Adrenal gland (tissue), 5 donors: ENCODE measurements at regions not wholly inside any gene's neighbourhood (a gene's known extent, or its start where the extent isn't known, plus 50 kb on each side); places are given as distances from the start of the nearest gene placed in this dataset.

Experiments
- POLR2A ChIP-seq, 2 donors: fragments of 450-650 bp; IDR thresholded peaks; one replicate each; pipeline ENCODE4 v1.6.1; 2017; ENCODE audit warnings: antibody characterized with exemption in 2 of 2, mild to moderate bottlenecking in 2 of 2, moderate library complexity in 1 of 2
- TF ChIP-seq, protein P1 (sequence below), 6 experiments: fragments of 450-650 bp in 4 of 6; fragments of 200-600 bp in 2 of 6; sonication (generic) in 1 of 6; IDR thresholded peaks; 1 replicate in 5 of 6; 2 replicates in 1 of 6; pipeline versions ENCODE4 v1.5.1 to v1.8.0; 2016 to 2021; ENCODE audit warnings: antibody characterized with exemption in 6 of 6, mild to moderate bottlenecking in 2 of 6, moderate library complexity in 1 of 6
- donor health status: DM: no; HTN: no; CAD: no.

DNA sequence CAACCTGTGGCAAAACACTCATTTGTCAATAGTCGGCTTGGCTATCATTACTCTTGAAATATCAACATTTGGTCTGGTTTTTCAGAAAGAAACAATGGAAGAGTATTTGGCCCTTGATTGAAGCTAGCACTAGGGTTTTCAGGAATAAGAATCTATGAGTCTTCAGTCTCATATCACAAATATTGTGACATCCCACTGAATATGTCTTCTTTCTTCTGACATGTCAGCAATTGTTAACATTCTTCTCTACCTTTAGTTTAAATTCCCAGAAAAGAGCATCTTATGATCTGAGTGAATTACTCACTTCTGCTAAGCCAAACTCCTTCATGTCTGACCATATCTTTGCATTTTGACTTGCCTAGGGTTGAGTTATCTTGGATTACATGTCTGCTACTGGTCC lies 435.2 kb upstream of the SEMA3D start:
- TF ChIP-seq, protein P1, sequence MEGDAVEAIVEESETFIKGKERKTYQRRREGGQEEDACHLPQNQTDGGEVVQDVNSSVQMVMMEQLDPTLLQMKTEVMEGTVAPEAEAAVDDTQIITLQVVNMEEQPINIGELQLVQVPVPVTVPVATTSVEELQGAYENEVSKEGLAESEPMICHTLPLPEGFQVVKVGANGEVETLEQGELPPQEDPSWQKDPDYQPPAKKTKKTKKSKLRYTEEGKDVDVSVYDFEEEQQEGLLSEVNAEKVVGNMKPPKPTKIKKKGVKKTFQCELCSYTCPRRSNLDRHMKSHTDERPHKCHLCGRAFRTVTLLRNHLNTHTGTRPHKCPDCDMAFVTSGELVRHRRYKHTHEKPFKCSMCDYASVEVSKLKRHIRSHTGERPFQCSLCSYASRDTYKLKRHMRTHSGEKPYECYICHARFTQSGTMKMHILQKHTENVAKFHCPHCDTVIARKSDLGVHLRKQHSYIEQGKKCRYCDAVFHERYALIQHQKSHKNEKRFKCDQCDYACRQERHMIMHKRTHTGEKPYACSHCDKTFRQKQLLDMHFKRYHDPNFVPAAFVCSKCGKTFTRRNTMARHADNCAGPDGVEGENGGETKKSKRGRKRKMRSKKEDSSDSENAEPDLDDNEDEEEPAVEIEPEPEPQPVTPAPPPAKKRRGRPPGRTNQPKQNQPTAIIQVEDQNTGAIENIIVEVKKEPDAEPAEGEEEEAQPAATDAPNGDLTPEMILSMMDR (IDR thresholded peaks at IDR 0.05), result no peak
- TF ChIP-seq POLR2A (IDR thresholded peaks at IDR 0.05), result no peak
